Neutrophil (primary cell): ENCODE measurements at regions not wholly inside any gene's neighbourhood (a gene's known extent, or its start where the extent isn't known, plus 50 kb on each side); places are given as distances from the start of the nearest gene placed in this dataset.
"Not testable (repeated sequence)": the region's sequence is repeated elsewhere in the genome, so short reads cannot be mapped to it uniquely, and the experiment has no call there.

Experiments used
- H3K27ac ChIP-seq: fragments of 200-600 bp; sonication (generic); 2 replicates; pipeline ENCODE4 v1.5.1; 2016; ENCODE audit warnings: mild to moderate bottlenecking, moderate library complexity
- H3K27me3 ChIP-seq: fragments of 200-600 bp; sonication (generic); 2 replicates; pipeline ENCODE4 v1.6.0; 2016; ENCODE audit warnings: mild to moderate bottlenecking
- H3K36me3 ChIP-seq: fragments of 200-600 bp; sonication (generic); 2 replicates; pipeline ENCODE4 v1.5.1; 2017
- H3K4me1 ChIP-seq, 2 experiments: fragments of 200-600 bp in 1 of 2; sonication (generic) in 1 of 2; 1 replicate in 1 of 2; 2 replicates in 1 of 2; pipeline versions ENCODE4 v1.5.1 to v1.6.1; 2013 to 2016; ENCODE audit warnings: low read depth in 1 of 2, low read length in 1 of 2, mild to moderate bottlenecking in 1 of 2, moderate library complexity in 1 of 2; ENCODE audit not compliant: control insufficient read depth in 1 of 2, insufficient read depth in 1 of 2
- H3K4me3 ChIP-seq, 2 experiments: fragments of 200-600 bp in 1 of 2; sonication (generic) in 1 of 2; 1 replicate in 1 of 2; 2 replicates in 1 of 2; pipeline ENCODE4 v1.5.1; 2013 to 2016; ENCODE audit warnings: low read depth in 1 of 2, low read length in 1 of 2, mild to moderate bottlenecking in 1 of 2, moderate library complexity in 1 of 2
- H3K9me3 ChIP-seq: fragments of 200-600 bp; sonication (generic); 2 replicates; pipeline ENCODE4 v1.5.1; 2016
- TF ChIP-seq, protein P1 (sequence below): fragments of 200-600 bp; sonication (generic); IDR thresholded peaks from 2 replicates; pipeline ENCODE4 v1.5.1; 2016; ENCODE audit warnings: antibody characterized with exemption

DNA sequence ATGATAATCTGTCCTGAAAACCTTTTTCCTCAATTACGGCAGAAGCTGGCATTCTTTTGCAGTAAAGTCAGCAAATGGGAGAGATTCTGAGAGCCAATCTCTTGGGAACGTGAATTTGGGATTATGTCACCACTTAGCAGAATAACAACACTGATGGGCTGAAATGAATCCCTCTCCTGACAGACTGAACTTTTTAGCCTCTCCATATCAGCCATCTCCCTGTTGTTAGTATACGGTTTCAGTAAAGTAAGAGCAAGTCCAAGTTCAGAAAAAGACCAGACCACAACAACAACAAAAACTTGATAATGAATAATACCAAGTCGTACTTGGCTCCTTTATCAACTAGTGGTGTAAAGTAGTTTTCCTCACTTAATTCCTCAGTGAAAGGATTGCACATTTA is 1048.8 kb downstream of the GATA3 start:
- TF ChIP-seq, protein P1, sequence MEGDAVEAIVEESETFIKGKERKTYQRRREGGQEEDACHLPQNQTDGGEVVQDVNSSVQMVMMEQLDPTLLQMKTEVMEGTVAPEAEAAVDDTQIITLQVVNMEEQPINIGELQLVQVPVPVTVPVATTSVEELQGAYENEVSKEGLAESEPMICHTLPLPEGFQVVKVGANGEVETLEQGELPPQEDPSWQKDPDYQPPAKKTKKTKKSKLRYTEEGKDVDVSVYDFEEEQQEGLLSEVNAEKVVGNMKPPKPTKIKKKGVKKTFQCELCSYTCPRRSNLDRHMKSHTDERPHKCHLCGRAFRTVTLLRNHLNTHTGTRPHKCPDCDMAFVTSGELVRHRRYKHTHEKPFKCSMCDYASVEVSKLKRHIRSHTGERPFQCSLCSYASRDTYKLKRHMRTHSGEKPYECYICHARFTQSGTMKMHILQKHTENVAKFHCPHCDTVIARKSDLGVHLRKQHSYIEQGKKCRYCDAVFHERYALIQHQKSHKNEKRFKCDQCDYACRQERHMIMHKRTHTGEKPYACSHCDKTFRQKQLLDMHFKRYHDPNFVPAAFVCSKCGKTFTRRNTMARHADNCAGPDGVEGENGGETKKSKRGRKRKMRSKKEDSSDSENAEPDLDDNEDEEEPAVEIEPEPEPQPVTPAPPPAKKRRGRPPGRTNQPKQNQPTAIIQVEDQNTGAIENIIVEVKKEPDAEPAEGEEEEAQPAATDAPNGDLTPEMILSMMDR = no peak
- H3K4me3 ChIP-seq = no peak overlapping the region
- no peaks in the 10 kb centered on the region for H3K4me1 ChIP-seq
- H3K27me3 ChIP-seq = no peaks in the 10 kb centered on the region
- no peaks in the 10 kb centered on the region for H3K9me3 ChIP-seq
- H3K36me3 ChIP-seq = no peaks in the 10 kb centered on the region
- H3K27ac ChIP-seq = no peak overlapping the region

DNA sequence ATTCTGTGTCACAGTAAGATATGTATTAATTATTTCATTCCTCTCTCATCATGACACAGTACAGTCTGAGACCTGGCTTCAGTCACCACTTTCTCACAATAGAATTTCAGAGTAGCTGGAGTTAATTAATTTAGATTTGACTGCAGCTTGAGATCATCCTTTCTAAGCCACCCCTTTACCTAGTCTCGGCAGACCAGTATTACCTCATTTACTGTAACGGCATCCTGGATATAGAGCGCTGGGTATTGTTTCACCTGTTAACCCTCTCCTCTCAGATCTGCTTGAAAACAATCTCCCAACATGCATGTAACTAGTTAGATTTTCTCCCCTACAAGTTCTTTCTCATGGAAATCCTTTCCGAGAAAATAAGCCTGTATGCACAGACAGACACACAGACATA is 1057.5 kb downstream of the GATA3 start:
- H3K4me1 ChIP-seq = no peaks in the 10 kb centered on the region
- H3K27ac ChIP-seq = no peak overlapping the region
- H3K9me3 ChIP-seq = no peaks in the 10 kb centered on the region
- H3K27me3 ChIP-seq = no peaks in the 10 kb centered on the region
- TF ChIP-seq, protein P1 = no peak
- no peak overlapping the region for H3K4me3 ChIP-seq
- H3K36me3 ChIP-seq = no peaks in the 10 kb centered on the region

DNA sequence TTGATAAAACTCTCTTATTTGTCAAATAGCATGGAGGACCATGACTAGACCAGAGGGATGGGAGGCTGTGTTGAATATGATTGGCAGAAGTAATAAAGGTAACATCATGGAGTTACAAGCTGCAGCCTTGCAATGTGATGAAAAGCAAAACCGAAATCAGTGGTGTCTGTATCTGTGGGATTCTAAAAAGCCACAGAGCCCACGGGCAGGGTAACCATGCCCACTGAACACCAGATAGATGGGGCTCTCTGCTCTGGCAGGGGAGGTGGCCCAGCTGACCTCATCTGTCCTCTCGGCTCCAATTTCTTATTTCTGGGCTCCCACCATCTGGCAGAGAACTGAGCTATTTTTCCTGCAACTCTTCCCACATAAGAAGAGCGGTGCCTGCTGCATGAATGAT is 1072.2 kb downstream of the GATA3 start:
- no peaks in the 10 kb centered on the region for H3K9me3 ChIP-seq
- H3K36me3 ChIP-seq = no peaks in the 10 kb centered on the region
- TF ChIP-seq, protein P1 = no peak
- no peaks in the 10 kb centered on the region for H3K27me3 ChIP-seq
- no peaks in the 10 kb centered on the region for H3K4me1 ChIP-seq
- H3K27ac ChIP-seq = no peak overlapping the region
- H3K4me3 ChIP-seq = no peak overlapping the region

GRCh38 chr10:9137368-9137767 is 1082.9 kb downstream of the GATA3 start:
- no peak overlapping the region for H3K27ac ChIP-seq
- no peaks in the 10 kb centered on the region for H3K27me3 ChIP-seq
- no peak overlapping the region for H3K4me3 ChIP-seq
- no peaks in the 10 kb centered on the region for H3K36me3 ChIP-seq
- TF ChIP-seq, protein P1 = no peak
- no peaks in the 10 kb centered on the region for H3K9me3 ChIP-seq
- H3K4me1 ChIP-seq = no peaks in the 10 kb centered on the region

DNA sequence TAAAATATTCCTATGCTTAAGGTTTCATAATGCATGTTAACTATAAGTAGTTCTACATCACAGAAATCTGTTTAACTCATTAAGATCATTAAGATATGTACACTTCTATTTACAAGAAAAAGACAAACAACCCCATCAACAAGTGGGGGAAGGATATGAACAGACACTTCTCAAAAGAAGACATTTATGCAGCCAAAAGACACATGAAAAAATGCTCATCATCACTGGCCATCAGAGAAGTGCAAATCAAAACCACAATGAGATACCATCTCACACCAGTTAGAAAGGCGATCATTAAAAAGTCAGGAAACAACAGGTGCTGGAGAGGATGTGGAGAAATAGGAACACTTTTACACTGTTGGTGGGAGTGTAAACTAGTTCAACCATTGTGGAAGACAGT is 1084.3 kb downstream of the GATA3 start:
- H3K4me1 ChIP-seq, H3K27me3 ChIP-seq, H3K4me3 ChIP-seq, H3K27ac ChIP-seq, H3K36me3 ChIP-seq, H3K9me3 ChIP-seq: not testable (repeated sequence)

DNA sequence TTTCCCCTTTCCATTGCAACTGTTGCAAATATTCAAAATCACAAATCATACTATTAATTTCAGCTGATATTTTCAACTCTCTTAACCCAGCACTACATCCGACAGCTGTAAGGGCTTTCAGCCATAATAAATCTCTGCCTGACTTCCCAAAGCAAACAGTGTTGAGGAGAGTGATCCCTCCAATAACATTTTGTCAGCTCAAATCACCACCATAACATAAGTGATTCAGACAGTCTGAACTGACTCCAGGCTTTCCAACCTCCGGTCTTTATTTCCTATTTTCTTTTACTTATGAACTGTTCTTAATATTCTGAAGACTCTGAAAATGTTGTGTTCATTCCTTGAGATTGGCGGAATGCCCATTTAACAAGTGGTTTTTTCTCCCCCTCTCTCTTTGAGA is 1085.9 kb downstream of the GATA3 start:
- H3K27me3 ChIP-seq = no peaks in the 10 kb centered on the region
- no peaks in the 10 kb centered on the region for H3K36me3 ChIP-seq
- H3K4me1 ChIP-seq = no peaks in the 10 kb centered on the region
- H3K9me3 ChIP-seq = no peaks in the 10 kb centered on the region
- TF ChIP-seq, protein P1 = no peak
- H3K4me3 ChIP-seq = no peak overlapping the region
- no peak overlapping the region for H3K27ac ChIP-seq
